MCF 10A (cell line): ENCODE measurements at regions not wholly inside any gene's neighbourhood (a gene's known extent, or its start where the extent isn't known, plus 50 kb on each side); places are given as distances from the start of the nearest gene placed in this dataset.

Experiments
- BruUV-seq: library from RNA; stranded (reverse); fragments of 400-500 nt; replicated peaks from 2 replicates; lab custom pipeline; 2021; lab: Mats Ljungman, UMichigan
- CTCF ChIA-PET: fragments of 300-600 bp; sonication (Branson Sonifier 250); formaldehyde crosslinking; extraction: SDS; loops from one replicate; lab custom pipeline; 2021; ENCODE audit warnings: antibody characterized with exemption, inconsistent platforms; lab: Yijun Ruan, JAX
- POLR2A ChIA-PET: fragments of 300-600, 350-650 bp; sonication (Branson Sonifier 250); formaldehyde crosslinking; extraction: SDS; loops from one replicate; lab custom pipeline; 2020; ENCODE audit warnings: antibody characterized with exemption, inconsistent platforms; lab: Yijun Ruan, JAX
- DNase-seq: peaks from one replicate; pipeline ENCODE4 v3.0.0-alpha.2; 2018; ENCODE audit not compliant: unreplicated experiment
- H3K27ac Mint-ChIP-seq: one replicate; pipeline ENCODE4 v1.8.0; 2022; ENCODE audit warnings: mild to moderate bottlenecking, low read depth, mixed read lengths; ENCODE audit not compliant: unreplicated experiment
- H3K27me3 Mint-ChIP-seq: one replicate; pipeline ENCODE4 v1.8.0; 2022; ENCODE audit warnings: mixed read lengths; ENCODE audit not compliant: insufficient read depth, unreplicated experiment
- H3K36me3 Mint-ChIP-seq: one replicate; pipeline ENCODE4 v1.8.0; 2022; ENCODE audit warnings: mild to moderate bottlenecking, moderate library complexity, mixed read lengths; ENCODE audit not compliant: insufficient read depth, unreplicated experiment
- H3K4me1 Mint-ChIP-seq: one replicate; pipeline ENCODE4 v1.8.0; 2022; ENCODE audit warnings: mixed read lengths; ENCODE audit not compliant: insufficient read depth, unreplicated experiment
- H3K4me3 Mint-ChIP-seq: one replicate; pipeline ENCODE4 v1.8.0; 2022; ENCODE audit warnings: mild to moderate bottlenecking, moderate library complexity, mixed read lengths; ENCODE audit not compliant: unreplicated experiment
- H3K9me3 Mint-ChIP-seq: one replicate; pipeline ENCODE4 v1.8.0; 2022; ENCODE audit warnings: mixed read lengths; ENCODE audit not compliant: unreplicated experiment
- CTCF ChIP-seq: fragments of 200-600 bp; IDR thresholded peaks from one replicate; pipeline ENCODE4 v1.8.0; 2022; ENCODE audit warnings: antibody characterized with exemption, mild to moderate bottlenecking; ENCODE audit not compliant: unreplicated experiment
- intact Hi-C: fragments of 100-400 bp; cut with micrococcal nuclease; formaldehyde crosslinking; loops from 2 replicates; pipeline ENCODE4 v1.14.1; 2022

- H3K27me3 Mint-ChIP-seq = no peaks in the 10 kb centered on the region
- no TSS peak for BruUV-seq
- H3K4me1 Mint-ChIP-seq = peaks cover 50% of the 10 kb centered on the region
- POLR2A ChIA-PET = interaction anchor here (0.8 to 2.7 kb wide), 17 partner anchors 13 to 195 kb away, joined by 3 to 13 read pairs (median 4); no protein-coding TSS in a partner anchor
- no peak for DNase-seq
- intact Hi-C loops = loop anchor here (5.0 kb wide), 1 partner anchor 81 kb away; no protein-coding TSS in a partner anchor
- CTCF ChIA-PET = interaction anchor here (0.6 to 1.4 kb wide), 6 partner anchors 9 to 370 kb away, joined by 3 to 4 read pairs (median 4); no protein-coding TSS in a partner anchor
- H3K9me3 Mint-ChIP-seq = no peaks in the 10 kb centered on the region
- H3K4me3 Mint-ChIP-seq = no peak overlapping the region
- TF ChIP-seq CTCF = no peak
- no peaks in the 10 kb centered on the region for H3K36me3 Mint-ChIP-seq
- H3K27ac Mint-ChIP-seq = peak overlapping the region; percentile 94
These were observed 493.3 kb downstream of the COG6 start for GRCh38 chr13:40148742-40149141.

DNA sequence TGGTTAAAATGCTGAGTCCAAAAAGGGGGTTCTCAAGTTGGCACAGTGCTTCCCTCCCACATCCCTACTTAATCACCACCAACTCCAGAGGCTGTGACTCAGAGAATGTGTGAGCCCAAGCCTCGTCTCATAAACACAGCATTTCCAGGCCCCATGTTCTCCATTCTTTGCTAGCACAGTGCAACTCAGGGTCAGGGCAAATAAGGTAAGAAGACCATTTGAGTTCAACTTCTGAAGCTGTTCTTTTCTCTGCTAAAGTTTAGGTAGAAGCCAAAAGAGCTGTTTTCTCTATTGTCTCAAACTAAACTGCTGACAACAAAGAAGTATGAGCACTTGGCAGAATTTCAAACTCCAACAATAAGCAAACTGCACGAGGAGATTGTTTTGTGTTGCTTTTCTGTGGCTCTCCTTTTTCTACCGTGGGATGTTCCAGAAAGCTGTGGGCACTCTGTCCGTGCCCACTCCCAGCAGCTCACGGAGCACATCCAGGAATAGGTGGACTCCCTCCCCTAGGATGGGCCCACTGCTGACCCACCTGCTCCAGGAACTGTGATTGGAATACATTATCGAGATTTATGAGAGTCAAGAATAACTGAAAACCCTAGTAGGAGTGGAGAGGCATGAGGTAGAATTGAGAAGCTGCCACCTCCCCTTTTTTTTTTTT is 494.3 kb downstream of the COG6 start:
- BruUV-seq = no TSS peak
- Mint-ChIP-seq H3K4me1 (peaks cover 50% of the 10 kb centered on the region), H3K36me3 (no peaks in the 10 kb centered on the region), H3K27me3 (no peaks in the 10 kb centered on the region), H3K27ac (peak overlapping the region; percentile 94), H3K4me3 (no peak overlapping the region), H3K9me3 (no peaks in the 10 kb centered on the region)
- ChIA-PET CTCF (interaction anchor here (0.8 to 1.5 kb wide), 5 partner anchors 28 to 371 kb away, joined by 3 to 5 read pairs (median 4); no protein-coding TSS in a partner anchor), POLR2A (interaction anchor here (0.6 to 2.7 kb wide), 24 partner anchors 14 to 516 kb away, joined by 3 to 13 read pairs (median 4); no protein-coding TSS in a partner anchor)
- intact Hi-C loops = loop anchor here (2.0 to 5.0 kb wide), 2 partner anchors 82 to 517 kb away; partner anchors contain the start of gene FOXO1
- peak; percentile 90 for DNase-seq
- no peak for TF ChIP-seq CTCF

DNA sequence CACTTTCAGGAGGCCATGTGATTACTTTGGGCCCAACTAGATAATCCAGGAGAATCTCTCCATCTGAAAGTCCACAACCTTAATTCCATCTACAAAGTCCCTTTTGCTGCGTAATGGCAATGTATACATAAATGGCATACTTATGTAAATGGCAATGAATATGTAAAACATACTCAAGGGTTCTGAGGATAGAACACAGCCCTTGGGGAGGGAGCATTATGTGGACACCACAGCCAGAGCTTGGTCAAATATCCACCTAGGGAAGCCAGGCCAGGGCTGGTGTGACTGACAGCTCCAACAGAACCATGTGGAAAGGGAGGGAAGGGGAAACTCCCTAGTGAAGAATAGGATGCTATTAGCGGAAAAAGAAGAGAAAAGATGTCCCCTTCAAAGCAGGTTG is 496.2 kb downstream of the COG6 start:
- Mint-ChIP-seq H3K27ac (peak overlapping the region; percentile 81), H3K4me1 (peaks cover 42% of the 10 kb centered on the region), H3K36me3 (no peaks in the 10 kb centered on the region), H3K9me3 (no peaks in the 10 kb centered on the region), H3K27me3 (no peaks in the 10 kb centered on the region), H3K4me3 (no peak overlapping the region)
- no TSS peak for BruUV-seq
- no peak for TF ChIP-seq CTCF
- POLR2A ChIA-PET = interaction anchor here (0.9 to 1.1 kb wide), 3 partner anchors 10 to 92 kb away, joined by 3 to 4 read pairs (median 3); no protein-coding TSS in a partner anchor
- CTCF ChIA-PET = no interaction called here
- DNase-seq = no peak
- intact Hi-C loops = loop anchor here (2.0 kb wide), 1 partner anchor 515 kb away; the partner anchor contains the start of gene FOXO1

DNA sequence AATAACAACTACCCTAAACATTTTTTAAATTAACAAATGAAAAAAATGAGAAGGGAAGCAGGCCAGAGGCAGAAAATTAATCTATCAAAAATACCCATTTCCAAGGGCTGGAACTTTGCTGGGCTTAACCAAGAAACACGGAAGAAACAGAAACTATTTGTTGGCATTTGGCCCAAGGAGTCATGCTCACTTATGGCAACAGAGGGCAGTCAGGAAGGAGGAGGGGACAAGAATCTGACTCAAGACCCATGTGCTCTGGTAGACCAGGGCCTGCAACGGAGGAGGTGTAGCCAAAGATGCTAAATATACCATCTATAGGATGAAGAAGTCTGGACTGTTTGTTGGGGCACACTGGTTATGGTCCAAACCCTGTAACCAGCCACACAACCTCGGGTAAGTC is 496.7 kb downstream of the COG6 start:
- intact Hi-C loops = no loop called here
- no peaks in the 10 kb centered on the region for H3K9me3 Mint-ChIP-seq
- ChIA-PET CTCF (interaction anchor here (0.6 kb wide), 1 partner anchor 33 kb away, joined by 4 read pairs; no protein-coding TSS in a partner anchor), POLR2A (interaction anchor here (1.0 to 1.6 kb wide), 6 partner anchors 10 to 92 kb away, joined by 4 to 6 read pairs (median 6); no protein-coding TSS in a partner anchor)
- no peak overlapping the region for H3K4me3 Mint-ChIP-seq
- H3K27me3 Mint-ChIP-seq = no peaks in the 10 kb centered on the region
- peak; percentile 94 for DNase-seq
- no TSS peak for BruUV-seq
- peak overlapping the region; percentile 81 for H3K27ac Mint-ChIP-seq
- peak; percentile 8 for TF ChIP-seq CTCF
- no peaks in the 10 kb centered on the region for H3K36me3 Mint-ChIP-seq
- peaks cover 37% of the 10 kb centered on the region for H3K4me1 Mint-ChIP-seq
